H1 (cell line): ENCODE measurements at regions not wholly inside any gene's neighbourhood (a gene's known extent, or its start where the extent isn't known, plus 50 kb on each side); places are given as distances from the start of the nearest gene placed in this dataset.

ENCODE experiments used
- CTCF ChIA-PET: fragments of 300-600 bp; sonication (Branson Sonifier 250); formaldehyde crosslinking; loops from one replicate; lab custom pipeline; 2021; ENCODE audit not compliant: partially characterized antibody; lab: Charles Lee
- POLR2A ChIA-PET: fragments of 300-600 bp; sonication (Branson Sonifier 250); formaldehyde crosslinking; loops from one replicate; lab custom pipeline; 2021; ENCODE audit warnings: inconsistent platforms; ENCODE audit not compliant: partially characterized antibody; lab: Charles Lee
- DNase-seq, 2 experiments: peaks; one replicate each; pipeline versions ENCODE4 v3.0.0 to v3.0.0-alpha.2; 2010 to 2022; ENCODE audit warnings: low spot score in 2 of 2, low read depth in 1 of 2, mixed read lengths in 1 of 2
- FAIRE-seq: peaks from 2 replicates; lab custom pipeline; 2011; peaks lifted over from hg19 to GRCh38; lab: Jason Lieb, UNC
- H2AFZ ChIP-seq: 2 replicates; pipeline ENCODE4 v1.8.1; 2012; ENCODE audit warnings: low read length, inconsistent platforms
- H2AK5ac ChIP-seq: 2 replicates; pipeline ENCODE4 v1.6.1; 2013; ENCODE audit warnings: low read depth, low read length
- H2BK120ac ChIP-seq: replicated peaks from 2 replicates; pipeline ENCODE3; 2013; ENCODE audit warnings: low read depth, low read length, inconsistent platforms
- H2BK12ac ChIP-seq: 2 replicates; pipeline ENCODE4 v1.6.1; 2013; ENCODE audit warnings: low read depth, low read length
- H2BK15ac ChIP-seq: 2 replicates; pipeline ENCODE4 v1.6.1; 2013; ENCODE audit warnings: low read length
- H2BK20ac ChIP-seq: 2 replicates; pipeline ENCODE4 v1.6.1; 2013; ENCODE audit warnings: low read length
- H2BK5ac ChIP-seq: 2 replicates; pipeline ENCODE4 v1.6.1; 2013; ENCODE audit warnings: low read depth, low read length
- H3K14ac ChIP-seq: 2 replicates; pipeline ENCODE4 v1.6.1; 2013; ENCODE audit warnings: inconsistent platforms; ENCODE audit not compliant: insufficient read length
- H3K18ac ChIP-seq: 2 replicates; pipeline ENCODE4 v1.6.1; 2013; ENCODE audit warnings: low read length; ENCODE audit errors: extremely low read depth
- H3K23ac ChIP-seq: 2 replicates; pipeline ENCODE4 v1.6.1; 2013; ENCODE audit warnings: inconsistent platforms; ENCODE audit not compliant: insufficient read length
- H3K23me2 ChIP-seq: 2 replicates; pipeline ENCODE4 v1.6.1; 2013; ENCODE audit warnings: low read depth, low read length
- H3K27ac ChIP-seq: 2 replicates; pipeline ENCODE4 v1.6.1; 2011; ENCODE audit warnings: low read depth, low read length, inconsistent platforms
- H3K27me3 ChIP-seq, 4 experiments: replicated peaks in 1 of 4; 1 replicate in 1 of 4; 2 replicates in 3 of 4; pipeline versions ENCODE4 v1.6.1 to v1.8.1; 2011 to 2013; ENCODE audit warnings: low read length in 3 of 4, mild to moderate bottlenecking in 3 of 4, inconsistent platforms in 2 of 4, mixed read lengths in 2 of 4, moderate library complexity in 1 of 4; ENCODE audit not compliant: control insufficient read depth in 3 of 4, insufficient read depth in 3 of 4; ENCODE audit errors: extremely low read depth in 1 of 4
- H3K36me3 ChIP-seq, 4 experiments: 2 replicates each; pipeline versions ENCODE4 v1.6.1 to v1.8.1; 2011 to 2013; ENCODE audit warnings: mild to moderate bottlenecking in 4 of 4, low read length in 3 of 4, moderate library complexity in 2 of 4, control low read depth in 1 of 4, inconsistent platforms in 1 of 4; ENCODE audit not compliant: insufficient read depth in 4 of 4, control insufficient read depth in 2 of 4
- H3K4ac ChIP-seq: replicated peaks from 2 replicates; pipeline ENCODE3; 2013; ENCODE audit warnings: low read length, low read depth, mixed read lengths, inconsistent platforms; ENCODE audit not compliant: insufficient read length
- H3K4me1 ChIP-seq, 4 experiments: replicated peaks in 1 of 4; 1 replicate in 1 of 4; 2 replicates in 3 of 4; pipeline versions ENCODE4 v1.6.1 to v1.8.1; 2011 to 2013; ENCODE audit warnings: low read length in 3 of 4, inconsistent platforms in 2 of 4, mixed read lengths in 1 of 4; ENCODE audit not compliant: insufficient read depth in 4 of 4, control insufficient read depth in 3 of 4
- H3K4me2 ChIP-seq, 2 experiments: 2 replicates each; pipeline versions ENCODE4 v1.6.1 to v1.8.1; 2011 to 2013; ENCODE audit warnings: low read depth in 2 of 2, low read length in 2 of 2, control low read depth in 1 of 2, inconsistent platforms in 1 of 2, mild to moderate bottlenecking in 1 of 2; ENCODE audit not compliant: insufficient read depth in 1 of 2
- H3K4me3 ChIP-seq, 4 experiments: fragments of 200-600, 300-600 bp in 1 of 4; sonication (generic), shearing (Covaris generic), sonication (Bioruptor Twin) in 1 of 4; 2 replicates each; pipeline versions ENCODE4 v1.5.1 to v1.8.1; 2011 to 2016; ENCODE audit warnings: low read length in 4 of 4, low read depth in 3 of 4, control low read depth in 2 of 4, inconsistent platforms in 2 of 4, mild to moderate bottlenecking in 2 of 4, mixed read lengths in 1 of 4, moderate library complexity in 1 of 4; ENCODE audit not compliant: insufficient read depth in 2 of 4; ENCODE audit errors: extremely low read depth in 1 of 4
- H3K56ac ChIP-seq: replicated peaks from 2 replicates; pipeline ENCODE3; 2013; ENCODE audit warnings: low read depth, mild to moderate bottlenecking, mixed read lengths, low read length, inconsistent platforms; ENCODE audit not compliant: insufficient read length
- H3K79me1 ChIP-seq: 2 replicates; pipeline ENCODE4 v1.6.1; 2013; ENCODE audit warnings: low read depth, low read length, control low read depth
- H3K79me2 ChIP-seq, 2 experiments: 2 replicates each; pipeline versions ENCODE4 v1.6.1 to v1.8.1; 2012 to 2013; ENCODE audit warnings: low read length in 2 of 2, mild to moderate bottlenecking in 2 of 2, inconsistent platforms in 1 of 2; ENCODE audit not compliant: insufficient read depth in 2 of 2, control insufficient read depth in 1 of 2
- H3K9ac ChIP-seq, 4 experiments: replicated peaks in 1 of 4; 1 replicate in 1 of 4; 2 replicates in 3 of 4; pipeline versions ENCODE4 v1.6.1 to v1.8.1; 2011 to 2013; ENCODE audit warnings: low read depth in 3 of 4, low read length in 3 of 4, control low read depth in 2 of 4, mild to moderate bottlenecking in 2 of 4, moderate library complexity in 2 of 4, inconsistent platforms in 1 of 4; ENCODE audit errors: extremely low read depth in 1 of 4
- H3K9me3 ChIP-seq, 2 experiments: 2 replicates each; pipeline versions ENCODE4 v1.6.1 to v1.8.1; 2012 to 2013; ENCODE audit warnings: mild to moderate bottlenecking in 2 of 2, moderate library complexity in 2 of 2, control low read depth in 1 of 2, inconsistent platforms in 1 of 2, low read depth in 1 of 2, low read length in 1 of 2, mixed read lengths in 1 of 2; ENCODE audit not compliant: insufficient read depth in 2 of 2
- H4K20me1 ChIP-seq, 2 experiments: replicated peaks in 1 of 2; 2 replicates each; pipeline versions ENCODE3 to v1.8.1; 2011 to 2013; ENCODE audit warnings: inconsistent platforms in 2 of 2, low read length in 2 of 2, mild to moderate bottlenecking in 1 of 2; ENCODE audit not compliant: insufficient read depth in 2 of 2, control insufficient read depth in 1 of 2
- H4K5ac ChIP-seq: 2 replicates; pipeline ENCODE4 v1.6.1; 2013; ENCODE audit warnings: low read length, low read depth, mixed read lengths, inconsistent platforms; ENCODE audit not compliant: insufficient read length
- H4K8ac ChIP-seq: 2 replicates; pipeline ENCODE4 v1.8.0; 2013; ENCODE audit warnings: mild to moderate bottlenecking, moderate library complexity, low read length, inconsistent platforms; ENCODE audit not compliant: insufficient read depth; ENCODE audit errors: extremely low read depth
- H4K91ac ChIP-seq: replicated peaks from 2 replicates; pipeline ENCODE3; 2013; ENCODE audit warnings: low read length, mixed read lengths, inconsistent platforms; ENCODE audit not compliant: insufficient read length
- JUN ChIP-seq: IDR thresholded peaks from 2 replicates; pipeline ENCODE4 v1.6.1; 2011; ENCODE audit warnings: low read depth, mild to moderate bottlenecking, improper control_type of control experiment, low read length
- JUND ChIP-seq: IDR thresholded peaks from 2 replicates; pipeline ENCODE4 v1.6.1; 2011; ENCODE audit warnings: mild to moderate bottlenecking, improper control_type of control experiment, low read length
- KDM1A ChIP-seq: fragments of 200-600, 300-600 bp; sonication (generic); IDR thresholded peaks from 2 replicates; pipeline ENCODE4 v1.7.1; 2016; ENCODE audit warnings: mild to moderate bottlenecking, low read length, borderline replicate concordance
- KDM4A ChIP-seq: IDR thresholded peaks from one replicate; pipeline ENCODE4 v1.7.1; 2012; ENCODE audit warnings: low read depth, mild to moderate bottlenecking, moderate library complexity, low read length, inconsistent platforms; ENCODE audit not compliant: severe bottlenecking
- MAFK ChIP-seq: IDR thresholded peaks from 2 replicates; pipeline ENCODE4 v1.6.1; 2012; ENCODE audit warnings: low read depth, mild to moderate bottlenecking, improper control_type of control experiment, low read length
- NRF1 ChIP-seq: IDR thresholded peaks from 2 replicates; pipeline ENCODE4 v1.6.1; 2011; ENCODE audit warnings: mild to moderate bottlenecking, low read depth, low read length, improper control_type of control experiment
- YY1 ChIP-seq: IDR thresholded peaks from 2 replicates; pipeline ENCODE4 v1.6.1; 2011; ENCODE audit warnings: low read depth, mild to moderate bottlenecking, low read length
- ZNF274 ChIP-seq: IDR thresholded peaks from 2 replicates; pipeline ENCODE4 v1.7.0; 2012; ENCODE audit warnings: low read length, borderline replicate concordance; ENCODE audit errors: extremely low read depth
- WGBS, 2 experiments: shearing (Covaris generic) in 1 of 2; methylation state at CpG; one replicate each; pipeline versions ENCODE4 v1.1.6 to v1.1.7; 2013 to 2015; ENCODE audit warnings: low lambda C conversion rate in 2 of 2, mixed read lengths in 2 of 2, inconsistent platforms in 1 of 2, low coverage in 1 of 2, missing lambda C conversion rate in 1 of 2; ENCODE audit not compliant: insufficient replicate concordance in 2 of 2, insufficient coverage in 1 of 2, insufficient read length in 1 of 2; ENCODE audit errors: extremely low coverage in 1 of 2, missing lambda C conversion rate in 1 of 2; 5-methylcytosine and 5-hydroxymethylcytosine counted together
- TF ChIP-seq, protein P1 (sequence below), 3 experiments: IDR thresholded peaks; 1 replicate in 2 of 3; 2 replicates in 1 of 3; pipeline versions ENCODE4 v1.5.1 to v1.6.1; 2011; ENCODE audit warnings: low read length in 3 of 3, mild to moderate bottlenecking in 3 of 3, inconsistent platforms in 2 of 3, low read depth in 1 of 3, moderate library complexity in 1 of 3; ENCODE audit not compliant: insufficient read depth in 1 of 3; ENCODE audit errors: control extremely low read depth in 1 of 3
- TF ChIP-seq, protein P2 (sequence below): IDR thresholded peaks from 2 replicates; pipeline ENCODE4 v1.6.1; 2012; ENCODE audit warnings: inconsistent platforms

DNA sequence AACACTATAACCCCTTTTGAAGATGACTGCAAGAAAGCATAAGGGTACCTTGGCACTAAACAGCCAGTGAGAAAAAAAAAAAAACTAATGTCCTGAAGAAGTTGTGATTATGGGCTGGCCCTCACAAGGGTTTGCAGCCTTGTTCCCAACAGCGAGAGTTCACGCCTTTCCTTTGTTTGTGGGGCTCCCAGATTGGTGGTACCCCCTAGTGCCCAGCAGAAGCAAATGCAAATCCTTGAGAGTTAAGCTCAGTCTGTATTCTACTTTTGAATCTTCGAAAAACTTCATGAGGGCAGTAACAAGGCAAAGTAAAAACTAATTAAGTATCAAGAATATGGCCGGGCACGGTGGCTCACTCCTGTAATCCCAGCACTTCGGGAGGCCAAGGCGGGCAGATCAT, 238.9 kb upstream of the LMO3 start:
- Histone ChIP-seq H3K36me3 (no peaks in the 10 kb centered on the region), H3K79me2 (no peaks in the 10 kb centered on the region), H3K4me2 (no peak overlapping the region), H2AFZ (no peak overlapping the region), H3K18ac (no peak overlapping the region), H4K8ac (no peak overlapping the region), H2BK12ac (no peak overlapping the region), H3K9ac (no peak overlapping the region), H4K91ac (no peak overlapping the region), H2AK5ac (no peak overlapping the region), H3K9me3 (no peaks in the 10 kb centered on the region), H2BK20ac (no peak overlapping the region), H2BK15ac (no peak overlapping the region), H3K27ac (no peak overlapping the region), H3K4ac (no peak overlapping the region), H3K27me3 (no peaks in the 10 kb centered on the region), H3K23ac (no peak overlapping the region), H4K20me1 (no peaks in the 10 kb centered on the region), H3K4me1 (no peaks in the 10 kb centered on the region), H2BK120ac (no peak overlapping the region), H3K23me2 (no peaks in the 10 kb centered on the region), H2BK5ac (no peak overlapping the region), H3K4me3 (no peak overlapping the region), H3K56ac (no peak overlapping the region), H3K79me1 (no peaks in the 10 kb centered on the region), H3K14ac (no peak overlapping the region), H4K5ac (no peak overlapping the region)
- no peak for FAIRE-seq
- ChIA-PET POLR2A (no interaction called here), CTCF (interaction anchor here (0.6 to 2.7 kb wide), 21 partner anchors 8 to 1292 kb away, joined by 3 to 12 read pairs (median 4); no protein-coding TSS in a partner anchor)
- DNase-seq = peak in 1 of 2 experiments; percentile 15
- 86% methylated on average over 7 of the region's 7 CpGs; no CpG with 5 or more reads in 1 of the 2 experiments for WGBS, 2 experiments
- TF ChIP-seq MAFK (no peak), YY1 (no peak), JUND (no peak), JUN (no peak), KDM4A (no peak), KDM1A (no peak), NRF1 (no peak), ZNF274 (no peak)
- TF ChIP-seq, protein P1, sequence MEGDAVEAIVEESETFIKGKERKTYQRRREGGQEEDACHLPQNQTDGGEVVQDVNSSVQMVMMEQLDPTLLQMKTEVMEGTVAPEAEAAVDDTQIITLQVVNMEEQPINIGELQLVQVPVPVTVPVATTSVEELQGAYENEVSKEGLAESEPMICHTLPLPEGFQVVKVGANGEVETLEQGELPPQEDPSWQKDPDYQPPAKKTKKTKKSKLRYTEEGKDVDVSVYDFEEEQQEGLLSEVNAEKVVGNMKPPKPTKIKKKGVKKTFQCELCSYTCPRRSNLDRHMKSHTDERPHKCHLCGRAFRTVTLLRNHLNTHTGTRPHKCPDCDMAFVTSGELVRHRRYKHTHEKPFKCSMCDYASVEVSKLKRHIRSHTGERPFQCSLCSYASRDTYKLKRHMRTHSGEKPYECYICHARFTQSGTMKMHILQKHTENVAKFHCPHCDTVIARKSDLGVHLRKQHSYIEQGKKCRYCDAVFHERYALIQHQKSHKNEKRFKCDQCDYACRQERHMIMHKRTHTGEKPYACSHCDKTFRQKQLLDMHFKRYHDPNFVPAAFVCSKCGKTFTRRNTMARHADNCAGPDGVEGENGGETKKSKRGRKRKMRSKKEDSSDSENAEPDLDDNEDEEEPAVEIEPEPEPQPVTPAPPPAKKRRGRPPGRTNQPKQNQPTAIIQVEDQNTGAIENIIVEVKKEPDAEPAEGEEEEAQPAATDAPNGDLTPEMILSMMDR (IDR thresholded peaks at IDR 0.05; ENCODE audit: control extremely low read depth in 1 of 3, insufficient read depth in 1 of 3, low read depth in 1 of 3, low read length in 3 of 3) = peak; percentile 32 to 70 (median 47)
- TF ChIP-seq, protein P2, sequence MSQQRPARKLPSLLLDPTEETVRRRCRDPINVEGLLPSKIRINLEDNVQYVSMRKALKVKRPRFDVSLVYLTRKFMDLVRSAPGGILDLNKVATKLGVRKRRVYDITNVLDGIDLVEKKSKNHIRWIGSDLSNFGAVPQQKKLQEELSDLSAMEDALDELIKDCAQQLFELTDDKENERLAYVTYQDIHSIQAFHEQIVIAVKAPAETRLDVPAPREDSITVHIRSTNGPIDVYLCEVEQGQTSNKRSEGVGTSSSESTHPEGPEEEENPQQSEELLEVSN = 0 out of 2 replicates have a peak, but pooled peaks have one; percentile 16
